ENCODE measurements at regions not wholly inside any gene's neighbourhood (a gene's known extent, or its start where the extent isn't known, plus 50 kb on each side); places are given as distances from the start of the nearest gene placed in this dataset.

DNA sequence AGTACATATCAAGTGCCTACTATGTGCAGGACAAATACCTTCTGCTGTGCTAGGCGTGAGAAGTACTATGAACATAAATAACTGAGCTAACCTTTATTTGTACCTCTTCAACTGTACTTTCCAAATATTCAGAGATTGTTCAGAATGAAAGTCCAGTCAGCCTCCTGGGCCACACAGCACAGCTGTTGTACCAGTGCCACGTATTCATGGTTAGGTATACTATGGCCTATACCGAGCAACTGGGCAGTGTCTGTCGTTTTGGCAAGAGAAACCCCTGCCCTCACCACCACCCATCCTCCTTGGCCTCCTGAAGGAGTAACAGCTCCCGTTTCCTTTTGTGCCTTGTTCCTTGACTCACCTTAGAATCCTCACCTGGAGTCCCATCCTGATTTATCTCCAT, 53.0 kb downstream of the RASSF10 start:
- Histone ChIP-seq H3K4me1 (ENCODE audit: control insufficient read depth, extremely low read depth, insufficient read depth, low read length) (no peaks in the 10 kb centered on the region), H3K9ac (replicated peaks; ENCODE audit: extremely low read depth, insufficient read depth, low read length) (no peak overlapping the region), H3K36me3 (ENCODE audit: control insufficient read depth in 2 of 2, extremely low read depth in 1 of 2, insufficient read depth in 2 of 2, low read length in 2 of 2) (no peaks in the 10 kb centered on the region), H3K79me2 (ENCODE audit: control insufficient read depth, insufficient read depth, low read length) (no peaks in the 10 kb centered on the region), H3K27me3 (ENCODE audit: control insufficient read depth in 2 of 2, insufficient read depth in 2 of 2, low read length in 2 of 2) (peaks cover 7 to 10% of the 10 kb centered on the region in 2 experiments), H3K9me1 (replicated peaks; ENCODE audit: control insufficient read depth, extremely low read depth, insufficient read depth, low read length) (no peaks in the 10 kb centered on the region), H3K4me2 (ENCODE audit: insufficient read depth, low read length) (no peak overlapping the region), H3K9me3 (replicated peaks; ENCODE audit: control insufficient read depth, insufficient read depth, low read length) (no peaks in the 10 kb centered on the region), H4K20me1 (replicated peaks; ENCODE audit: control insufficient read depth, extremely low read depth, insufficient read depth, low read length) (no peaks in the 10 kb centered on the region), H3K4me3 (replicated peaks in 1 of 3; ENCODE audit: insufficient read depth in 1 of 3, low read depth in 1 of 3, low read length in 3 of 3) (no peak overlapping the region), H3K27ac (ENCODE audit: insufficient read depth, low read depth, low read length) (no peak overlapping the region), H2AFZ (ENCODE audit: low read depth, low read length) (no peak overlapping the region)
- intact Hi-C loops (cut with micrococcal nuclease) = no loop called here
- dilution Hi-C loops (cut with MboI; ENCODE audit: extremely low pct_ligation_motif_present, low sequenced_read_pairs) = no loop called here
- DNase-seq (ENCODE audit: low read depth, low spot score) (no peak), FAIRE-seq (no peak)
- ChIA-PET POLR2A (no interaction called here), CTCF (interaction anchor here (1.5 kb wide), 1 partner anchor 12 kb away, joined by 3 read pairs; no protein-coding TSS in a partner anchor)
- no TSS peak for BruUV-seq (replicated peaks)
- no peak for TF ChIP-seq POLR2A (IDR thresholded peaks at IDR 0.05; ENCODE audit: low read depth, low read length)
- no peak for TF ChIP-seq JUN (IDR thresholded peaks at IDR 0.05; ENCODE audit: borderline replicate concordance, insufficient read depth, insufficient read length, low read depth)
- no peak for TF ChIP-seq GATA2 (IDR thresholded peaks at IDR 0.05; ENCODE audit: insufficient read depth, insufficient read length, low read depth, low read length)
- TF ChIP-seq EZH2 (IDR thresholded peaks at IDR 0.05; ENCODE audit: borderline replicate concordance, low read depth, low read length, severe bottlenecking) = no peak
- TF ChIP-seq, protein P1, sequence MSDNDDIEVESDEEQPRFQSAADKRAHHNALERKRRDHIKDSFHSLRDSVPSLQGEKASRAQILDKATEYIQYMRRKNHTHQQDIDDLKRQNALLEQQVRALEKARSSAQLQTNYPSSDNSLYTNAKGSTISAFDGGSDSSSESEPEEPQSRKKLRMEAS (IDR thresholded peaks at IDR 0.05; ENCODE audit: insufficient read depth, insufficient read length) = no peak
- no peak for TF ChIP-seq POLR2AphosphoS5 (IDR thresholded peaks at IDR 0.05; ENCODE audit: insufficient read depth, low read depth, low read length)
- TF ChIP-seq FOS (IDR thresholded peaks at IDR 0.05; ENCODE audit: borderline replicate concordance, insufficient read depth, low read length) = no peak
- TF ChIP-seq, protein P2, sequence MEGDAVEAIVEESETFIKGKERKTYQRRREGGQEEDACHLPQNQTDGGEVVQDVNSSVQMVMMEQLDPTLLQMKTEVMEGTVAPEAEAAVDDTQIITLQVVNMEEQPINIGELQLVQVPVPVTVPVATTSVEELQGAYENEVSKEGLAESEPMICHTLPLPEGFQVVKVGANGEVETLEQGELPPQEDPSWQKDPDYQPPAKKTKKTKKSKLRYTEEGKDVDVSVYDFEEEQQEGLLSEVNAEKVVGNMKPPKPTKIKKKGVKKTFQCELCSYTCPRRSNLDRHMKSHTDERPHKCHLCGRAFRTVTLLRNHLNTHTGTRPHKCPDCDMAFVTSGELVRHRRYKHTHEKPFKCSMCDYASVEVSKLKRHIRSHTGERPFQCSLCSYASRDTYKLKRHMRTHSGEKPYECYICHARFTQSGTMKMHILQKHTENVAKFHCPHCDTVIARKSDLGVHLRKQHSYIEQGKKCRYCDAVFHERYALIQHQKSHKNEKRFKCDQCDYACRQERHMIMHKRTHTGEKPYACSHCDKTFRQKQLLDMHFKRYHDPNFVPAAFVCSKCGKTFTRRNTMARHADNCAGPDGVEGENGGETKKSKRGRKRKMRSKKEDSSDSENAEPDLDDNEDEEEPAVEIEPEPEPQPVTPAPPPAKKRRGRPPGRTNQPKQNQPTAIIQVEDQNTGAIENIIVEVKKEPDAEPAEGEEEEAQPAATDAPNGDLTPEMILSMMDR (IDR thresholded peaks at IDR 0.05; ENCODE audit: extremely low read depth in 1 of 2, insufficient read depth in 1 of 2, low read depth in 1 of 2, low read length in 2 of 2) = no peak
- no peak for TF ChIP-seq MYC (IDR thresholded peaks at IDR 0.05; ENCODE audit: low read depth, low read length)

All from endothelial cell of umbilical vein (primary cell).